Esophagus muscularis mucosa (tissue), 4 donors: ENCODE measurements at regions not wholly inside any gene's neighbourhood (a gene's known extent, or its start where the extent isn't known, plus 50 kb on each side); places are given as distances from the start of the nearest gene placed in this dataset.

Experiments used
- DNase-seq: peaks from one replicate; pipeline ENCODE4 v3.0.0-alpha.2; 2017; ENCODE audit errors: extremely low spot score
- H3K27ac ChIP-seq, 4 donors: fragments of 200-600 bp; sonication (generic); replicated peaks in 1 of 4; 1 replicate in 3 of 4; 2 replicates in 1 of 4; pipeline ENCODE4 v1.5.1; 2016 to 2019; ENCODE audit warnings: mild to moderate bottlenecking in 1 of 4
- H3K27me3 ChIP-seq, 4 donors: fragments of 200-600 bp; sonication (generic); one replicate each; pipeline versions ENCODE4 v1.5.1 to v1.6.0; 2016 to 2019
- H3K36me3 ChIP-seq, 4 donors: fragments of 200-600 bp; sonication (generic); one replicate each; pipeline ENCODE4 v1.5.1; 2016 to 2019
- H3K4me1 ChIP-seq, 4 donors: fragments of 200-600 bp; sonication (generic); one replicate each; pipeline ENCODE4 v1.5.1; 2016 to 2019
- H3K4me3 ChIP-seq, 4 donors: fragments of 200-600 bp; sonication (generic); 1 replicate in 2 of 4; 2 replicates in 2 of 4; pipeline ENCODE4 v1.5.1; 2016 to 2019; ENCODE audit warnings: mild to moderate bottlenecking in 4 of 4, moderate library complexity in 1 of 4
- H3K9me3 ChIP-seq, 4 donors: fragments of 200-600 bp; sonication (generic); 1 replicate in 3 of 4; 2 replicates in 1 of 4; pipeline ENCODE4 v1.5.1; 2016 to 2019
- CTCF ChIP-seq, 3 experiments: fragments of 200-600 bp in 2 of 3; fragments of 450-650 bp in 1 of 3; sonication (generic) in 2 of 3; IDR thresholded peaks; one replicate each; pipeline ENCODE4 v1.5.1; 2017 to 2019; ENCODE audit warnings: antibody characterized with exemption in 3 of 3, mild to moderate bottlenecking in 2 of 3, moderate library complexity in 1 of 3
- EP300 ChIP-seq: sonication (generic); formaldehyde crosslinking; IDR thresholded peaks from one replicate; pipeline ENCODE4 v1.6.1; 2017; ENCODE audit warnings: antibody characterized with exemption
- POLR2A ChIP-seq: fragments of 450-650 bp; IDR thresholded peaks from one replicate; pipeline ENCODE4 v1.6.1; 2017; ENCODE audit warnings: antibody characterized with exemption, moderate library complexity, mild to moderate bottlenecking, low read depth
- POLR2AphosphoS5 ChIP-seq, 2 donors: sonication (generic); formaldehyde crosslinking; IDR thresholded peaks; one replicate each; pipeline ENCODE4 v1.6.1; 2017; ENCODE audit warnings: antibody characterized with exemption in 2 of 2
- WGBS: methylation state at CpG from one replicate; pipeline ENCODE4 v1.1.5; 2018; 5-methylcytosine and 5-hydroxymethylcytosine counted together
- intact Hi-C: fragments of 100-400 bp; cut with DNase I; formaldehyde crosslinking; loops from one replicate; pipeline ENCODE4 v1.15.1; 2023

GRCh38 chr7:155404976-155405375, 53.0 kb upstream of the EN2 start:
- 62% methylated on average over 14 of the region's 14 CpGs for WGBS
- TF ChIP-seq POLR2A (no peak), CTCF (IDR thresholded peaks at IDR 0.05) (no peak), EP300 (no peak), POLR2AphosphoS5 (IDR thresholded peaks at IDR 0.05) (no peak)
- Histone ChIP-seq H3K4me3 (no peak overlapping the region), H3K27me3 (peaks cover 0 to 90% (median 19%) of the 10 kb centered on the region in 4 donors), H3K36me3 (no peaks in the 10 kb centered on the region), H3K27ac (no peak overlapping the region), H3K9me3 (peaks cover 0 to 6% (median 0%) of the 10 kb centered on the region in 4 donors), H3K4me1 (peaks cover 0 to 8% (median 0%) of the 10 kb centered on the region in 4 donors)
- intact Hi-C loops = no loop called here
- no peak for DNase-seq

GRCh38 chr7:155405399-155406318, 52.3 kb upstream of the EN2 start:
- 30% methylated on average over 27 of the region's 31 CpGs for WGBS
- DNase-seq = no peak
- no peak for TF ChIP-seq POLR2A
- no peak for TF ChIP-seq POLR2AphosphoS5 (IDR thresholded peaks at IDR 0.05)
- TF ChIP-seq EP300 = no peak
- no peak for TF ChIP-seq CTCF (IDR thresholded peaks at IDR 0.05)

GRCh38 chr7:155407799-155408198, 50.1 kb upstream of the EN2 start:
- Histone ChIP-seq H3K4me1 (peaks cover 0 to 8% (median 0%) of the 10 kb centered on the region in 4 donors), H3K9me3 (no peaks in the 10 kb centered on the region), H3K27ac (no peak overlapping the region), H3K27me3 (peaks cover 0 to 90% (median 19%) of the 10 kb centered on the region in 4 donors), H3K4me3 (no peak overlapping the region), H3K36me3 (no peaks in the 10 kb centered on the region)
- intact Hi-C loops = no loop called here
- WGBS = 97% methylated on average over 2 of the region's 2 CpGs
- no peak for DNase-seq
- no peak for TF ChIP-seq POLR2AphosphoS5 (IDR thresholded peaks at IDR 0.05)

More at GRCh38 chr7:155405399-155406318, 52.3 kb upstream of the EN2 start:
- peaks cover 0 to 90% (median 19%) of the 10 kb centered on the region in 4 donors for H3K27me3 ChIP-seq
- no peak overlapping the region for H3K4me3 ChIP-seq
- intact Hi-C loops = no loop called here
- no peaks in the 10 kb centered on the region for H3K36me3 ChIP-seq
- H3K27ac ChIP-seq = no peak overlapping the region
- H3K4me1 ChIP-seq = peaks cover 0 to 8% (median 0%) of the 10 kb centered on the region in 4 donors
- H3K9me3 ChIP-seq = peaks cover 0 to 6% (median 0%) of the 10 kb centered on the region in 4 donors
